OCI-LY1 (cell line): ENCODE measurements at regions not wholly inside any gene's neighbourhood (a gene's known extent, or its start where the extent isn't known, plus 50 kb on each side); places are given as distances from the start of the nearest gene placed in this dataset.

Source experiments
- H2AFZ ChIP-seq: fragments of 200-600 bp; sonication (generic), shearing (Covaris generic); 2 replicates; pipeline ENCODE4 v1.6.0; 2014; ENCODE audit warnings: antibody characterized with exemption, mild to moderate bottlenecking, low read length
- H3F3A ChIP-seq: fragments of 200-600 bp; sonication (generic), shearing (Covaris generic); 2 replicates; pipeline ENCODE4 v1.6.0; 2014; ENCODE audit warnings: mild to moderate bottlenecking, antibody characterized with exemption, low read length, moderate library complexity; ENCODE audit not compliant: insufficient read depth
- H3K27ac ChIP-seq: fragments of 200-600 bp; sonication (generic); 2 replicates; pipeline ENCODE4 v1.5.1; 2014; ENCODE audit warnings: low read length, mixed run types, mild to moderate bottlenecking, low read depth; ENCODE audit not compliant: poor library complexity, severe bottlenecking
- H3K27me3 ChIP-seq: fragments of 200-600 bp; sonication (generic); 2 replicates; pipeline ENCODE4 v1.6.0; 2014; ENCODE audit warnings: antibody characterized with exemption, mild to moderate bottlenecking, low read length, moderate library complexity; ENCODE audit not compliant: insufficient read depth
- H3K36me3 ChIP-seq: fragments of 200-600 bp; sonication (generic); 2 replicates; pipeline ENCODE4 v1.6.1; 2014; ENCODE audit warnings: mild to moderate bottlenecking, antibody characterized with exemption, low read length, moderate library complexity, mixed read lengths; ENCODE audit not compliant: insufficient read depth
- H3K4me1 ChIP-seq: fragments of 200-600 bp; sonication (generic); 2 replicates; pipeline ENCODE4 v1.5.1; 2014; ENCODE audit warnings: mild to moderate bottlenecking, low read length, moderate library complexity; ENCODE audit not compliant: insufficient read depth, severe bottlenecking
- H3K4me2 ChIP-seq: fragments of 200-600 bp; sonication (generic), shearing (Covaris generic); 2 replicates; pipeline ENCODE4 v1.6.1; 2014; ENCODE audit warnings: low read length
- H3K4me3 ChIP-seq: fragments of 200-600 bp; sonication (generic); 2 replicates; pipeline ENCODE4 v1.5.1; 2014; ENCODE audit warnings: low read length, low read depth, mild to moderate bottlenecking, mixed read lengths; ENCODE audit not compliant: poor library complexity, severe bottlenecking
- H3K79me2 ChIP-seq: fragments of 200-600 bp; shearing (Covaris generic); 2 replicates; pipeline ENCODE4 v1.6.1; 2016; ENCODE audit warnings: mixed run types, low read length, mixed read lengths; ENCODE audit not compliant: insufficient read depth
- H3K9ac ChIP-seq: fragments of 200-600 bp; sonication (generic), shearing (Covaris generic); 2 replicates; pipeline ENCODE4 v1.6.1; 2014; ENCODE audit warnings: mild to moderate bottlenecking, low read length, mixed read lengths
- H3K9me2 ChIP-seq: fragments of 200-600 bp; sonication (generic), shearing (Covaris generic); 2 replicates; pipeline ENCODE4 v1.6.1; 2014; ENCODE audit warnings: low read depth, mild to moderate bottlenecking, low read length, mixed read lengths
- H3K9me3 ChIP-seq: fragments of 200-600 bp; shearing (Covaris generic); 2 replicates; pipeline ENCODE4 v1.6.1; 2014; ENCODE audit warnings: low read length, mixed read lengths
- H4K20me1 ChIP-seq: fragments of 200-600 bp; sonication (generic), shearing (Covaris generic); 2 replicates; pipeline ENCODE4 v1.6.0; 2016; ENCODE audit warnings: mild to moderate bottlenecking, low read length; ENCODE audit not compliant: insufficient read depth
- EZH2 ChIP-seq: fragments of 200-600 bp; sonication (generic), shearing (Covaris generic); IDR thresholded peaks from 2 replicates; pipeline ENCODE4 v1.8.0; 2017; ENCODE audit warnings: borderline replicate concordance, mixed run types, mild to moderate bottlenecking, antibody characterized with exemption, low read length, moderate library complexity, mixed read lengths
- TF ChIP-seq, protein P1 (sequence below): fragments of 200-600 bp; sonication (generic), shearing (Covaris generic); IDR thresholded peaks from 2 replicates; pipeline ENCODE4 v1.5.1; 2017; ENCODE audit warnings: mild to moderate bottlenecking, antibody characterized with exemption, low read length, moderate library complexity, mixed read lengths

GRCh38 chr5:155783791-155784190, 543.2 kb upstream of the SGCD start:
- no peaks in the 10 kb centered on the region for H3K4me1 ChIP-seq
- H3K27ac ChIP-seq = no peak overlapping the region
- no peak overlapping the region for H3K4me3 ChIP-seq
- H4K20me1 ChIP-seq = no peaks in the 10 kb centered on the region
- TF ChIP-seq, protein P1, sequence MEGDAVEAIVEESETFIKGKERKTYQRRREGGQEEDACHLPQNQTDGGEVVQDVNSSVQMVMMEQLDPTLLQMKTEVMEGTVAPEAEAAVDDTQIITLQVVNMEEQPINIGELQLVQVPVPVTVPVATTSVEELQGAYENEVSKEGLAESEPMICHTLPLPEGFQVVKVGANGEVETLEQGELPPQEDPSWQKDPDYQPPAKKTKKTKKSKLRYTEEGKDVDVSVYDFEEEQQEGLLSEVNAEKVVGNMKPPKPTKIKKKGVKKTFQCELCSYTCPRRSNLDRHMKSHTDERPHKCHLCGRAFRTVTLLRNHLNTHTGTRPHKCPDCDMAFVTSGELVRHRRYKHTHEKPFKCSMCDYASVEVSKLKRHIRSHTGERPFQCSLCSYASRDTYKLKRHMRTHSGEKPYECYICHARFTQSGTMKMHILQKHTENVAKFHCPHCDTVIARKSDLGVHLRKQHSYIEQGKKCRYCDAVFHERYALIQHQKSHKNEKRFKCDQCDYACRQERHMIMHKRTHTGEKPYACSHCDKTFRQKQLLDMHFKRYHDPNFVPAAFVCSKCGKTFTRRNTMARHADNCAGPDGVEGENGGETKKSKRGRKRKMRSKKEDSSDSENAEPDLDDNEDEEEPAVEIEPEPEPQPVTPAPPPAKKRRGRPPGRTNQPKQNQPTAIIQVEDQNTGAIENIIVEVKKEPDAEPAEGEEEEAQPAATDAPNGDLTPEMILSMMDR = no peak
- no peak for TF ChIP-seq EZH2
- H2AFZ ChIP-seq = no peak overlapping the region
- H3K9me2 ChIP-seq = no peaks in the 10 kb centered on the region
- no peaks in the 10 kb centered on the region for H3K36me3 ChIP-seq
- no peaks in the 10 kb centered on the region for H3K9me3 ChIP-seq
- H3K27me3 ChIP-seq = no peaks in the 10 kb centered on the region
- no peak overlapping the region for H3K4me2 ChIP-seq
- no peaks in the 10 kb centered on the region for H3F3A ChIP-seq
- no peaks in the 10 kb centered on the region for H3K79me2 ChIP-seq
- H3K9ac ChIP-seq = no peak overlapping the region

- H3K4me2 ChIP-seq = no peak overlapping the region
- H3K4me3 ChIP-seq = no peak overlapping the region
- no peaks in the 10 kb centered on the region for H3K79me2 ChIP-seq
- no peaks in the 10 kb centered on the region for H3K9me2 ChIP-seq
- H3K27ac ChIP-seq = no peak overlapping the region
- H3K4me1 ChIP-seq = no peaks in the 10 kb centered on the region
- no peak for TF ChIP-seq EZH2
- TF ChIP-seq, protein P1 = no peak
- no peaks in the 10 kb centered on the region for H3K36me3 ChIP-seq
- H4K20me1 ChIP-seq = no peaks in the 10 kb centered on the region
- no peaks in the 10 kb centered on the region for H3K9me3 ChIP-seq
- no peak overlapping the region for H3K9ac ChIP-seq
- no peaks in the 10 kb centered on the region for H3F3A ChIP-seq
- no peak overlapping the region for H2AFZ ChIP-seq
- no peaks in the 10 kb centered on the region for H3K27me3 ChIP-seq
These were observed 540.9 kb upstream of the SGCD start for GRCh38 chr5:155786108-155786507.

DNA sequence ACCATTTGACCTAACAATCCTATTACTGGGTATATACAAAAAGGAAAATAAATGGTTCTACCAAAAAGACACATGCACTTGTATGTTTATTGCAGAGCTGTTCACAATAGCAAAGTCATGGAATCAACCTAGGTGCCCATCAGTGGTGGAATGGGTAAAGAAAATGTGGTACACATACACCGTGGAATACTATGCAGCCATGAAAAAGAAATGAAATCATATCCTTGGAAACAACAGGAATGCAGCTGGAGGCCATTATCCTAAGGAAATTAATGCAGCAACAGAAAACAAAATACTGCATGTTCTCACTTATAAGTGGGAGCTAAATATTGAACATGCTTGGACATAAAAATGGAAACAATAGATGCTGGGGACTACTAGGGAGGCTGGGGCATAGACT, 534.1 kb upstream of the SGCD start:
- no peak overlapping the region for H3K4me3 ChIP-seq
- peaks cover 7% of the 10 kb centered on the region; the same call in 1 of the 2 replicates for H3K9me3 ChIP-seq
- no peak overlapping the region for H3K27ac ChIP-seq
- no peak overlapping the region for H2AFZ ChIP-seq
- TF ChIP-seq, protein P1 = no peak
- TF ChIP-seq EZH2 = no peak
- no peaks in the 10 kb centered on the region for H3K36me3 ChIP-seq
- no peak overlapping the region for H3K9ac ChIP-seq
- no peaks in the 10 kb centered on the region for H3K9me2 ChIP-seq
- H4K20me1 ChIP-seq = no peaks in the 10 kb centered on the region
- no peaks in the 10 kb centered on the region for H3F3A ChIP-seq
- H3K4me1 ChIP-seq = no peaks in the 10 kb centered on the region
- no peak overlapping the region for H3K4me2 ChIP-seq
- no peaks in the 10 kb centered on the region for H3K27me3 ChIP-seq
- H3K79me2 ChIP-seq = no peaks in the 10 kb centered on the region
